ENCODE measurements at regions not wholly inside any gene's neighbourhood (a gene's known extent, or its start where the extent isn't known, plus 50 kb on each side); places are given as distances from the start of the nearest gene placed in this dataset.

DNA sequence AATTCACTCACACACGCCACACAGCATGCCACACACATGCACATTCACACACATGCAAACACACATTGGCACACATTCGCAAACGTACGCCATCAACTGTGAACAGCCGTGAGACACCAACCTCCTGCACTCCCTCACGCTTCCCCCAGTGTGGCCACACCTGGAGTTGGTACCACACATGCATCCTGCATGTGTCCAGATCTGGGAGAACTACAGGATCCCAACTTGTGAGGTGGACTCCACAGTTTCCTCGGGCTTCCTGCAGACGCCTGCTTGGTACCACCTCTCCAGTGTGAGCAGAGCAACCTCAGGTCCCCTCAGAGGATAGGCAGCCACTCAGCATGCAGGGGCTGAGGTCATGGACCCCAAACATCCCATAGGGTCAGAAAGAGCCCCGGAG lies 239.0 kb downstream of the EIPR1 start:
- H3K9me3 ChIP-seq, result no peaks in the 10 kb centered on the region
- no peaks in the 10 kb centered on the region for H3K27me3 ChIP-seq
- no peak for DNase-seq
- 79 to 92% (median 85%) methylated on average over 9 of the region's 9 CpGs for WGBS, 3 donors
- no peaks in the 10 kb centered on the region for H3K36me3 ChIP-seq
- H3K4me1 ChIP-seq (ENCODE audit: insufficient read depth), result no peaks in the 10 kb centered on the region
- H3K4me3 ChIP-seq, result no peak overlapping the region
- no peak overlapping the region for H3K27ac ChIP-seq
- no peak for TF ChIP-seq EP300 (IDR thresholded peaks at IDR 0.05)
- TF ChIP-seq POLR2A (IDR thresholded peaks at IDR 0.05), result no peak
- TF ChIP-seq, protein P1, sequence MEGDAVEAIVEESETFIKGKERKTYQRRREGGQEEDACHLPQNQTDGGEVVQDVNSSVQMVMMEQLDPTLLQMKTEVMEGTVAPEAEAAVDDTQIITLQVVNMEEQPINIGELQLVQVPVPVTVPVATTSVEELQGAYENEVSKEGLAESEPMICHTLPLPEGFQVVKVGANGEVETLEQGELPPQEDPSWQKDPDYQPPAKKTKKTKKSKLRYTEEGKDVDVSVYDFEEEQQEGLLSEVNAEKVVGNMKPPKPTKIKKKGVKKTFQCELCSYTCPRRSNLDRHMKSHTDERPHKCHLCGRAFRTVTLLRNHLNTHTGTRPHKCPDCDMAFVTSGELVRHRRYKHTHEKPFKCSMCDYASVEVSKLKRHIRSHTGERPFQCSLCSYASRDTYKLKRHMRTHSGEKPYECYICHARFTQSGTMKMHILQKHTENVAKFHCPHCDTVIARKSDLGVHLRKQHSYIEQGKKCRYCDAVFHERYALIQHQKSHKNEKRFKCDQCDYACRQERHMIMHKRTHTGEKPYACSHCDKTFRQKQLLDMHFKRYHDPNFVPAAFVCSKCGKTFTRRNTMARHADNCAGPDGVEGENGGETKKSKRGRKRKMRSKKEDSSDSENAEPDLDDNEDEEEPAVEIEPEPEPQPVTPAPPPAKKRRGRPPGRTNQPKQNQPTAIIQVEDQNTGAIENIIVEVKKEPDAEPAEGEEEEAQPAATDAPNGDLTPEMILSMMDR (IDR thresholded peaks at IDR 0.05), result no peak
- intact Hi-C loops (cut with DNase I), result no loop called here

DNA sequence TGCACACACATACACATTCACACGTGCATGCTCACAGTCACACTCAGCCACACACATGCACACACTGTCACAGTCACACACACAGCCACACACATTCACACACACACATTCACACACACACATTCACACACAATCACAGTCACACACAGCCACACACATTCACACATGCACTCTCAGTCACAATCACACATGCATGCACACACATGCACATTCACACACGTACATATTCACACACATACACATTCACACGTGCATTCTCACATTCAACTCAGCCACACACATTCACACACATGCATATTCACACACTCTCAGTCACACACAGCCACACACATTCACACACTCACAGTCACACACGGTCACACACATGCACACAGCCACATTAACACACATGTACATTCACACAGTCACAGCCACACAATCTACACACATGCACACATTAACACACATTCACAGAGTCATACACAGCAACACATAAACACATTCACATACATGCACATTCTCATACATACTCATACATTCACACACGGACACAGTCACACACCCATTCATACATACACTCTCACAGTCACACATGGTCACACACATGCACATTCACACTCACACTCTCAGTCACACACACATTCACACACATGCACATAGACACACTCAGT lies 239.8 kb downstream of the EIPR1 start:
- no peaks in the 10 kb centered on the region for H3K27me3 ChIP-seq
- no peaks in the 10 kb centered on the region for H3K9me3 ChIP-seq
- no peaks in the 10 kb centered on the region for H3K4me1 ChIP-seq (ENCODE audit: insufficient read depth)
- no peak for DNase-seq
- intact Hi-C loops (cut with DNase I), result no loop called here
- TF ChIP-seq, protein P1 (IDR thresholded peaks at IDR 0.05), result no peak
- TF ChIP-seq POLR2A (IDR thresholded peaks at IDR 0.05), result no peak
- TF ChIP-seq EP300 (IDR thresholded peaks at IDR 0.05), result no peak
- no peak overlapping the region for H3K4me3 ChIP-seq
- 85 to 92% (median 86%) methylated on average over 5 of the region's 5 CpGs for WGBS, 3 donors
- no peak overlapping the region for H3K27ac ChIP-seq
- H3K36me3 ChIP-seq, result no peaks in the 10 kb centered on the region

DNA sequence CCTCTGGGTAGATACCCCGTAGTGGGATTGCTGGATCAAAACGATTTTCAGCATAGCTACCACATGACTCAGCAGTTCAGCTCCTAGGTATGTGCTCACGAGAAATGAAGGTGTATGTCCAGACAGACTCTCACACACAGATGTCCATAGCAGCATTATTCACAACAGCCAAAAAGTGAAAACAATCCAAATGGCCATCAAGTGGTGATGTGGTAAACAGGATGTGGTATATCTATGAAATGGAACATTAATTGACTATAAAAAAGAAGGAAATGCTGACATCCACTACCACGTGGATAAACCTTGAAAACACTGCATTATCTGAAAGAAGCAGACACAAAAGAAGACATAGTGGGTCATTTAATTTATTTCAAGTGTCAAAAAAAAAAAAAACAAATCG lies 241.9 kb downstream of the EIPR1 start:
- intact Hi-C loops (cut with DNase I), result no loop called here
- Histone ChIP-seq H3K36me3 (no peaks in the 10 kb centered on the region), H3K9me3 (no peaks in the 10 kb centered on the region), H3K27me3 (no peaks in the 10 kb centered on the region), H3K4me3 (no peak overlapping the region), H3K4me1 (ENCODE audit: insufficient read depth) (no peaks in the 10 kb centered on the region), H3K27ac (no peak overlapping the region)
- TF ChIP-seq EP300 (IDR thresholded peaks at IDR 0.05), result no peak
- TF ChIP-seq, protein P1 (IDR thresholded peaks at IDR 0.05), result no peak
- no peak for TF ChIP-seq POLR2A (IDR thresholded peaks at IDR 0.05)
- 84 to 90% (median 86%) methylated on average over 5 of the region's 5 CpGs for WGBS, 3 donors
- DNase-seq, result no peak

DNA sequence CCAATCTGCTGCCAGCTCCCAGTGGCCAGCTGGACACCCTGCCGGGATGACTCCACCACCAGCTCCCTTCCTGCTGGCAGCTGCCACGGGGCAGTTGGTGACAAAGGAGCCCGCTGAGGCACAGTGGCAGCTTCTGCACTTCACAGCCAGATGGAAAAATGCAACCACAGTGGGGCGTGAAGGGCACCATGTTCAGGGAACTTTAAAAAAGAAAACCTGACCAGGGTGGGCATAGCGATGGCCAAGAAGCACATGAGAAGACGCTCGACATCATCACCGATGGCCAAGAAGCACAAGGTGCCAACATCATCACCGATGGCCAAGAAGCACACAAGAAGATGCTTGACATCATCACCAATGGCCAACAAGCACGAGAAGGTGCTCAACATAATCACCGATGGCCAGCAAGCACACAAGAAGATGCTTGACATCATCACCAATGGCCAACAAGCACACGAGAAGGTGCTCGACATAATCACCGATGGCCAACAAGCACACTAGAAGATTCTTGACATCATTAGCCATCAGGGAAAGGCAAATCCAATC lies 243.5 kb downstream of the EIPR1 start:
- no peak for DNase-seq
- intact Hi-C loops (cut with DNase I), result no loop called here

More for the DNA sequence above, 243.5 kb downstream of the EIPR1 start:
- Histone ChIP-seq H3K27ac (no peak overlapping the region), H3K36me3 (no peaks in the 10 kb centered on the region), H3K9me3 (no peaks in the 10 kb centered on the region), H3K4me1 (ENCODE audit: insufficient read depth) (no peaks in the 10 kb centered on the region), H3K4me3 (no peak overlapping the region), H3K27me3 (no peaks in the 10 kb centered on the region)
- 93 to 97% (median 94%) methylated on average over 14 of the region's 14 CpGs for WGBS, 3 donors
- TF ChIP-seq POLR2A (IDR thresholded peaks at IDR 0.05) (no peak), EP300 (IDR thresholded peaks at IDR 0.05) (no peak)
- TF ChIP-seq, protein P1 (IDR thresholded peaks at IDR 0.05), result no peak
